GM21390 (cell line): ENCODE measurements at regions not wholly inside any gene's neighbourhood (a gene's known extent, or its start where the extent isn't known, plus 50 kb on each side); places are given as distances from the start of the nearest gene placed in this dataset.

Experiments
- ATAC-seq: cut with Tn5 transposase; IDR thresholded peaks from one replicate; pipeline ENCODE4 v1.9.1; 2021; ENCODE audit not compliant: unreplicated experiment

DNA sequence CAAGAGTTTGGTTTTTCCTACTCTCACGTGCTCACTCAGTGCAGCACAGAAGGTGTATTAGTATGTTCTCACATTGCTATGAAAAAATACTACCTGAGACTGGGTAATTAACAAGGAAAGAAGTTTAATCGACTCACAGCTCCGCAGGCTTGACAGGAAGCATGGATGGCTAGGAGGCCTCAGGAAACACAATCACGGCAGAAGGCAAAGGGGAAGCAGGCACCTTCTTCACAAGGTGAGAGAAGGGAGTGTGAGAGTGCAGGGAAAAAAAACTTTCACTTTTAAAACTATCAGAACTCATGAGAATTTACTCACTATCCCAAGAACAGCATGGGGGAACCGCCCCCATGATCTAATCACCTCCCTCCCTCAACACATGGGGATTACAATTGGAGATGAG is 185.8 kb upstream of the TMPO start:
- ATAC-seq: no peak

DNA sequence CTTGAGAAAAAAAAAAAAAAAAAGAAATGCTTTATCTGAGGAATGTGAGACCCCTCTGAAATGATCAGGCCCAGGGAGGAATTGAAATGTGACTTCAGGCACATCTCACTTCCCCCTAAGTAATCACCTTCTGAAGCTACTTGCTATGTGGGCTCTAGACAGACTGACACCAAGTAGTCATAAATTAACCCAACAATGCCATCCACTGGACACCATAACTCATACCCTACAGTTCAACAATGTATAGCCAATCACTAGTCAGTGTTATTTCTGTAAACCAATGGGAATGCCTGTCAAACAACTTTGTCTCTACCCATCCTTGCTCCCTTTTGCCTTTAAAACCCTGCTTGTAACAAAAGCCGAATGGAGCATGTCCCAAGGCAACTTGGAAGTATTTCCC is 182.7 kb upstream of the TMPO start:
- peak; percentile 52 for ATAC-seq

DNA sequence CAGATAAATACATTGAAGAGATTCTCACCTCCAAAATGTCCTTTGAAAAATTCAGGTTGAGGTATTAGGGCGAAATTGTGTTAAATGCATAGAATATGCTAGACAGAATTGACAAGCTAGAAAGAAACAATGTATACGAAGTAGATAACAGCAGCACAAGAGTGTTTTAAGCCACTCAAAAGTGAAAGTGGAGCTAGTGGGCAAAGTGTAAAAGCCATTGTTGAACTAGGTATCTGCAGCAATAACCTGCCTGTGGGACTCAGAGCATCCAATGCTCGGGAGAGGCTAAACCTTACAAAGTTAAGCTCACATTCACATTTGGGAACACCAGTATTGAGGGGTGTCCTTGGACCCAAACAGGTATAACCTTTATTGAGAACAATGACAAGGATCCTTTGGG is 180.6 kb upstream of the TMPO start:
- ATAC-seq: no peak

- ATAC-seq: no peak
Measured at GRCh38 chr12:98341026-98341425, 174.4 kb upstream of the TMPO start.

GRCh38 chr12:98341732-98342131 is 173.7 kb upstream of the TMPO start:
- no peak for ATAC-seq

- no peak for ATAC-seq
Measured at GRCh38 chr12:98343002-98343567, 172.3 kb upstream of the TMPO start.

DNA sequence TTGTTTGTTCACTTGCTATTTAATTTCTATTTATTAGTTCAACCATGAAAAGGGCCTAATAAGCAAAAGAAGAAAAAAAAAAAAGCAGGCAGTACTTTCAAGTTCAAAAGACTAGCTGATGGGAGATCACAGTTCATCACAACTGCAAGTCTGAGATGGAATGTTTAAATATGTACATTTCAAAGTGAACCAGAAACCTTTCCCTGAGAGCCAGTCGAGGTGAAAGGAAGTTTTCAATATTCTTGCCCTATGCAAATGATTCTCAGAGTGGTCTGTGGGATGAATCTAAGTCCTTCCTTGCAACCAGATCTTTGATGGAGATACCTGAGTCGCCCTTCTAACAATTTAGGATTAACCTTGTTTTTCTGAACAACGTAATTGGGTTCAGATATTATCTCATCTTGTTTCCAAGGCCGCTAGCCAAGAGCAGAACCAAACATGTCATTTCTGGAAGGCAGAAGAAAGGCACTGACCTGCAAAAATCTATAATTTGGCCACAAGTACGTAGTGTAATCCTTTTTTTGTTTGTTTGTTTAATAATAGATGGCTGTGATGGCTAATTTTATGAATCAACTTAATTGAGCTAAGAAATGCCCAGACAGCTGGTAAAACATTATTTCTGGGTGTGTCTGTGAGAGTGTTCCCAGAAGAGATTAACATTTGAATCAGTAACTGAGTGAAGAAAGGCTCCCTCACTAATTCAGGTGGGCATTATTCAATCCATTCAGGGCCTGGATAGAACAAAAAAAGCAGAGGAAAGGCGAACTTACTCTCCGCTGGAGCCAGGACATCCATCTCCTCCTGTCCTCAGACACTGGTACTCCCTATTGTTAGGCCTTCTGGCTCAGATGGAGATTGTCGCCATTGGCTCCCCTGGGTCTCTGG is 171.1 kb upstream of the TMPO start:
- no peak for ATAC-seq

- no peak for ATAC-seq
Measured at GRCh38 chr12:98345308-98345876, 170.0 kb upstream of the TMPO start.

DNA sequence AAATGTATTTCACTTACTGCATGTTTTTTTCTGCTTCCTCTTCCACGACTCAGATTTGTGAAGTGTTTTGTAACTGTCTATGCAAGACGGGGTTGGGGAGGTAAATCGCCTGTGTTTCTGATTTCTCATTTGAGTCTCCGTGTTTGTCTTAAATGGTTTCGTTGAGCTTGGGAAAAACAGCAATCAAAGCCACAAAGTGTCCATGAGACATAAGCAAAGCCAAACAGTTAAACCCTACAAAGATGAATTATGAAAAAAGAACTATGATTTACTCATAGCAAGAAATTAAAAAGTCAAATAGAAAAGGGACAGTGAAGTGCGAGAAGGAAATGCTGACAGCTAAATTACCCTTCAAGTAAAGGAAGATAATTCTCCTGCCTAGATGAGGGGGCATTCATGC is 164.3 kb upstream of the TMPO start:
- no peak for ATAC-seq

- no peak for ATAC-seq
Measured at GRCh38 chr12:98351784-98352183, 163.6 kb upstream of the TMPO start.

DNA sequence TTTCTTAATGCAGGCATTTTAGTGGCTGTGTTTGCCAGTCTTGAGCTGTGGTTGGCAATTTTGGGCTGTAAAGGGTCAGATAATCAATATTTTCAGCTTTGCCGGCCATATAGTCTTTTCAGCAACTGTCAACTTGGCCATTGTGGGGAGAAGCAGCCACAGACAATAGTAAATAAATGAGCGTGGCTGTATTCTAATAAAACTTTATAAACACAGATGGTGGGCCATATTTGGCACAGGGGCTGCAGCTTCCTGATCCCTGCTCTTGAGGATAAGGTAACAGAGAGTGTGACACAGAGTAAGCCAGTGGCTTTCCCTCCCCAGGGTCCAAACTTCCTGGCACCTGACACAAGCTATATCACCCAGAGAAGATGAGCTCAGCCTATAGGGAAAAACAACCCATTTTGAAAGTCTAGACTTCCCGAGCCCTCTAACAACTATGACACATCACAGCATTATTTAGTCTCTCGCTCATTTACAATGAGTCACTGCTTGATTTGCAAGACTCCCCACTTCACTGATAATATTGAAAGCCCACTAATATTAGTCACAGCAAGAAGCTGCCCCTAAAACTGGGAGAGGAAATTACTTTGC is 163.1 kb upstream of the TMPO start:
- no peak for ATAC-seq

- no peak for ATAC-seq
Measured at GRCh38 chr12:98352835-98353234, 162.6 kb upstream of the TMPO start.

DNA sequence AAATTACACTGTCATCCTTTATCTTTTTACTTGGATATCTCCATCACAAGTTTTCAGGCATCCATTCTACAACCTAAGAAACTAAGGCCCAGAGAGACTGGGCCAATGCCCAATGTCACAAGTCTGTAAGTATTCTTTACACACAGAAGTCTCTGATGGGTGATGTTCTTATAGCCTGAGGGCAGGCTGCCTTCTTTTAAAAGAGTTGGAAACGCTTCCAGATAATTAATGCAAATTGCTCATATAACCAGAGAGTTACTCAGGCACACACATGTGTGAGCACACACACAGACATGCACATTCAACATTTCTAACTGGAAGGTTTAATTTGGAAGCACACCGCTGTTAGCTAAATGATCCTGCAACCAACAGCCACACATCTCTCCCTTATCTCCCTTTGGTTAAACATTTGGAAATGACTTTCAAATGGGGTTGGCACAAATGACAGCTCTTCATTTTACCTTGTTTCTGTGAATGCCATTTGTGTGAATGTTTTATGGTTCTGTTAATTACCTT is 160.8 kb upstream of the TMPO start:
- ATAC-seq: no peak

GRCh38 chr12:98355322-98355721 is 160.1 kb upstream of the TMPO start:
- ATAC-seq: no peak

DNA sequence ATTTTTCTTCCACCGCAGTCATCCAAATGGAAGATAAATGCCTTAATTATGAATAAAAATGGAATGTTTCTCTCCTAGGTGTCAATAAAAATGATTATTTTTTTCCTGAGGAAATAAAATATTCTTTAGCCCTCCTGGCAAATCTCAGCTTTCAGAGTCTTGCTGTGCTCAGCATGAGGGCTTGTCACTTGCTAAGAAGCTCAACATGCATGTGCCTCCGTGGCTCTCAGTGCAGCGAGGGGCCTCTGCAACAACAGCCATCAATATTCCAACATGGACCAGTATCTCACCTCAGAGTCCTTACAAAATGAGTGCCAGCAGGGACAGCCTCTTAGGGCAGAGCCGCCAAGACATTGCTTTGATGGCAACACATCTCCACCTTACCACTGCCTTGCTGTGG is 159.5 kb upstream of the TMPO start:
- ATAC-seq: no peak

- ATAC-seq: no peak
Measured at GRCh38 chr12:98358144-98358543, 157.2 kb upstream of the TMPO start.

GRCh38 chr12:98359856-98360255 is 155.5 kb upstream of the TMPO start:
- no peak for ATAC-seq

GRCh38 chr12:98360401-98360800 is 155.0 kb upstream of the TMPO start:
- no peak for ATAC-seq

DNA sequence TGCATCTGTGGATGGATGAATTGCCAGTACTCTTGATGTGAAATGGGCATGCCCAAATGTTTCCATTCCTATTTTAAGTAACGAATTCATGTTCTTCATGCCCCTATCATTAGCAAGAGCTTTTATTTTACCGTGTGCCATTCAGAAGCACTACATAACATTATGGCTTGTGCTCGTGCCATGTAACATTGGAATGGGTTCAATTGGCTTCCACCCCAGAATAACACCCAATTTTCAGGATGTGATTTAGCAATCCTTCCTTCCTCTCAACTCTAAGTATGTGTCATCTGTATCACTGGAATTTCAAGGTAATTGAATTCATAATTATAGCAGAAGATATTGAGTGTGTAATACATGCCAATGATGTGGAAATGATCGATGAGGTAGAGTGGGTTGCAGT is 145.8 kb upstream of the TMPO start:
- no peak for ATAC-seq

GRCh38 chr12:98370976-98371375 is 144.4 kb upstream of the TMPO start:
- no peak for ATAC-seq

- no peak for ATAC-seq
Measured at GRCh38 chr12:98371419-98371818, 144.0 kb upstream of the TMPO start.
